IMR-90 (cell line): ENCODE measurements at regions not wholly inside any gene's neighbourhood (a gene's known extent, or its start where the extent isn't known, plus 50 kb on each side); places are given as distances from the start of the nearest gene placed in this dataset.

ENCODE experiments used
- ATAC-seq: fragments of 200-7000 bp; cut with Tn5 transposase; 2 replicates; pipeline ENCODE4 v1.9.1; 2020; ENCODE audit warnings: low read depth, mild to moderate bottlenecking, moderate library complexity
- BruUV-seq: library from RNA; stranded (reverse); fragments of 400-500 nt; replicated peaks from 2 replicates; lab custom pipeline; 2021; lab: Mats Ljungman, UMichigan
- CTCF ChIA-PET: fragments of 300-600 bp; formaldehyde crosslinking; extraction: SDS; loops from one replicate; lab custom pipeline; 2021; ENCODE audit warnings: antibody characterized with exemption; lab: Yijun Ruan, JAX
- POLR2A ChIA-PET: fragments of 300-600 bp; sonication (Branson Sonifier 250); formaldehyde crosslinking; loops from one replicate; lab custom pipeline; 2022; ENCODE audit warnings: antibody characterized with exemption; ENCODE audit not compliant: unreplicated experiment; lab: Charles Lee
- DNase-seq: peaks from one replicate; pipeline ENCODE4 v3.0.0; 2013
- H2AFZ ChIP-seq: replicated peaks from 2 replicates; pipeline ENCODE3; 2013; ENCODE audit warnings: low read length, mild to moderate bottlenecking; ENCODE audit not compliant: poor library complexity
- H2AK5ac ChIP-seq: 2 replicates; pipeline ENCODE4 v1.6.1; 2013; ENCODE audit warnings: low read depth, low read length, inconsistent platforms
- H2AK9ac ChIP-seq: replicated peaks from 2 replicates; pipeline ENCODE3; 2013; ENCODE audit warnings: mild to moderate bottlenecking, low read depth, low read length, moderate library complexity; ENCODE audit not compliant: poor library complexity
- H2BK120ac ChIP-seq: 2 replicates; pipeline ENCODE4 v1.6.1; 2013; ENCODE audit warnings: low read depth, low read length, inconsistent platforms
- H2BK15ac ChIP-seq: 3 replicates; pipeline ENCODE4 v1.6.1; 2013; ENCODE audit warnings: low read depth, low read length, inconsistent platforms
- H2BK20ac ChIP-seq: 2 replicates; pipeline ENCODE4 v1.6.1; 2013; ENCODE audit warnings: low read depth, mild to moderate bottlenecking, inconsistent platforms, low read length, moderate library complexity
- H2BK5ac ChIP-seq: 2 replicates; pipeline ENCODE4 v1.6.1; 2013; ENCODE audit warnings: mild to moderate bottlenecking, low read depth, low read length, inconsistent platforms; ENCODE audit not compliant: poor library complexity, severe bottlenecking
- H3K14ac ChIP-seq: replicated peaks from 2 replicates; pipeline ENCODE4 v1.6.1; 2013; ENCODE audit warnings: low read depth, low read length, inconsistent platforms
- H3K18ac ChIP-seq: 2 replicates; pipeline ENCODE4 v1.6.1; 2013; ENCODE audit warnings: low read depth, low read length, control low read depth
- H3K23ac ChIP-seq: 2 replicates; pipeline ENCODE4 v1.6.1; 2013; ENCODE audit warnings: low read depth, low read length, inconsistent platforms
- H3K27ac ChIP-seq: 2 replicates; pipeline ENCODE4 v1.5.1; 2013; ENCODE audit warnings: mild to moderate bottlenecking, control low read depth, low read length; ENCODE audit not compliant: insufficient read depth
- H3K27me3 ChIP-seq: 2 replicates; pipeline ENCODE4 v1.6.1; 2013; ENCODE audit warnings: low read length; ENCODE audit not compliant: control insufficient read depth, insufficient read depth
- H3K36me3 ChIP-seq: 2 replicates; pipeline ENCODE4 v1.6.1; 2013; ENCODE audit warnings: low read length, mixed read lengths; ENCODE audit not compliant: control insufficient read depth, insufficient read depth
- H3K4ac ChIP-seq: 2 replicates; pipeline ENCODE4 v1.6.1; 2013; ENCODE audit warnings: low read depth, low read length, inconsistent platforms
- H3K4me1 ChIP-seq: 2 replicates; pipeline ENCODE4 v1.6.1; 2013; ENCODE audit warnings: low read length, mixed read lengths; ENCODE audit not compliant: control insufficient read depth, insufficient read depth
- H3K4me2 ChIP-seq: 2 replicates; pipeline ENCODE4 v1.6.1; 2013; ENCODE audit warnings: low read depth, mild to moderate bottlenecking, control low read depth, low read length, moderate library complexity
- H3K4me3 ChIP-seq: 2 replicates; pipeline ENCODE4 v1.5.1; 2013; ENCODE audit warnings: low read depth, mild to moderate bottlenecking, control low read depth, low read length, moderate library complexity; ENCODE audit not compliant: insufficient read depth
- H3K56ac ChIP-seq: 2 replicates; pipeline ENCODE4 v1.6.1; 2013; ENCODE audit warnings: low read length, inconsistent platforms; ENCODE audit not compliant: insufficient read depth; ENCODE audit errors: extremely low read depth
- H3K79me1 ChIP-seq, 2 experiments: 2 replicates each; pipeline ENCODE4 v1.6.1; 2013; ENCODE audit warnings: low read length in 2 of 2, inconsistent platforms in 1 of 2, low read depth in 1 of 2
- H3K9ac ChIP-seq: 2 replicates; pipeline ENCODE4 v1.6.1; 2013; ENCODE audit warnings: low read depth, low read length, control low read depth
- H3K9me1 ChIP-seq: 2 replicates; pipeline ENCODE4 v1.6.1; 2013; ENCODE audit warnings: low read length, inconsistent platforms; ENCODE audit not compliant: insufficient read depth
- H3K9me3 ChIP-seq: 2 replicates; pipeline ENCODE4 v1.6.1; 2013; ENCODE audit warnings: low read length; ENCODE audit not compliant: control insufficient read depth, insufficient read depth
- H4K20me1 ChIP-seq: 2 replicates; pipeline ENCODE4 v1.6.1; 2013; ENCODE audit warnings: low read length, inconsistent platforms; ENCODE audit not compliant: insufficient read depth
- H4K5ac ChIP-seq: 2 replicates; pipeline ENCODE4 v1.6.1; 2013; ENCODE audit warnings: mild to moderate bottlenecking, low read depth, low read length, control low read depth
- H4K8ac ChIP-seq, 2 experiments: 2 replicates each; pipeline ENCODE4 v1.6.1; 2013; ENCODE audit warnings: low read depth in 2 of 2, low read length in 2 of 2, control low read depth in 1 of 2, inconsistent platforms in 1 of 2
- H4K91ac ChIP-seq: 2 replicates; pipeline ENCODE4 v1.6.1; 2013; ENCODE audit warnings: low read depth, low read length, inconsistent platforms; ENCODE audit not compliant: insufficient read depth
- BHLHE40 ChIP-seq: fragments of 150-350 bp; IDR thresholded peaks from 2 replicates; pipeline ENCODE4 v1.6.1; 2016; ENCODE audit warnings: mild to moderate bottlenecking, low read depth, low read length
- CEBPB ChIP-seq: IDR thresholded peaks from 2 replicates; pipeline ENCODE4 v1.6.1; 2012; ENCODE audit warnings: low read depth, low read length, improper control_type of control experiment
- CHD1 ChIP-seq: IDR thresholded peaks from 2 replicates; pipeline ENCODE4 v1.6.1; 2012; ENCODE audit warnings: low read depth, low read length, improper control_type of control experiment
- FOS ChIP-seq: fragments of 150-350 bp; IDR thresholded peaks from 2 replicates; pipeline ENCODE4 v1.6.1; 2016; ENCODE audit warnings: low read depth, low read length
- MAFK ChIP-seq: IDR thresholded peaks from 2 replicates; pipeline ENCODE4 v1.6.1; 2012; ENCODE audit warnings: low read depth, low read length, improper control_type of control experiment
- MAZ ChIP-seq: IDR thresholded peaks from 2 replicates; pipeline ENCODE4 v1.6.1; 2012; ENCODE audit warnings: low read depth, mild to moderate bottlenecking, low read length, improper control_type of control experiment, moderate library complexity, borderline replicate concordance
- MXI1 ChIP-seq: IDR thresholded peaks from 2 replicates; pipeline ENCODE4 v1.6.1; 2012; ENCODE audit warnings: low read depth, mild to moderate bottlenecking, low read length, moderate library complexity, borderline replicate concordance
- NFE2L2 ChIP-seq: fragments of 150-350 bp; IDR thresholded peaks from 2 replicates; pipeline ENCODE4 v1.6.1; 2016; ENCODE audit warnings: low read depth, mild to moderate bottlenecking, low read length
- POLR2A ChIP-seq: IDR thresholded peaks from 2 replicates; pipeline ENCODE4 v1.6.1; 2012; ENCODE audit warnings: mild to moderate bottlenecking, low read depth, low read length
- RAD21 ChIP-seq: IDR thresholded peaks from 2 replicates; pipeline ENCODE4 v1.6.1; 2012; ENCODE audit warnings: low read length, improper control_type of control experiment
- RCOR1 ChIP-seq: IDR thresholded peaks from 2 replicates; pipeline ENCODE4 v1.6.1; 2012; ENCODE audit warnings: mild to moderate bottlenecking, low read length, improper control_type of control experiment; ENCODE audit not compliant: insufficient replicate concordance
- RFX5 ChIP-seq: IDR thresholded peaks from 2 replicates; pipeline ENCODE4 v1.8.0; 2012; ENCODE audit warnings: low read depth, mild to moderate bottlenecking, low read length, moderate library complexity
- SMC3 ChIP-seq: fragments of 150-350 bp; IDR thresholded peaks from 2 replicates; pipeline ENCODE4 v1.6.1; 2016; ENCODE audit warnings: low read depth, mild to moderate bottlenecking, antibody characterized with exemption, low read length, moderate library complexity
- WGBS, 2 experiments: methylation state at CpG; one replicate each; pipeline versions ENCODE4 v1.1.5 to v1.1.7; 2013; ENCODE audit warnings: missing lambda C conversion rate in 2 of 2; ENCODE audit not compliant: insufficient read length in 1 of 2; ENCODE audit errors: extremely low coverage in 2 of 2; 5-methylcytosine and 5-hydroxymethylcytosine counted together
- dilution Hi-C: fragments of 300-500 bp; cut with HindIII; formaldehyde crosslinking; loops from one replicate; pipeline ENCODE4 v1.14.3; 2018; ENCODE audit warnings: low sequenced_read_pairs; ENCODE audit not compliant: unreplicated experiment
- in situ Hi-C: fragments of 300-500 bp; cut with MboI; formaldehyde crosslinking; loops from 3 replicates; pipeline ENCODE4 v1.14.3; 2019; ENCODE audit warnings: low sequenced_read_pairs, inconsistent platforms, mixed read lengths
- intact Hi-C: fragments of 100-400 bp; cut with micrococcal nuclease; formaldehyde crosslinking; loops from 2 replicates; pipeline ENCODE4 v1.10.0; 2022
- TF ChIP-seq, protein P1 (sequence below): fragments of 150-350 bp; IDR thresholded peaks from 2 replicates; pipeline ENCODE4 v1.6.1; 2017; ENCODE audit warnings: mild to moderate bottlenecking, antibody characterized with exemption, low read length, low read depth
- TF ChIP-seq, protein P2 (sequence below): conservative IDR thresholded peaks from 2 replicates; pipeline ENCODE4 v1.5.1; 2012; ENCODE audit warnings: mild to moderate bottlenecking, low read depth, low read length, improper control_type of control experiment
- TF ChIP-seq, protein P3 (sequence below): fragments of 150-350 bp; IDR thresholded peaks from 2 replicates; pipeline ENCODE4 v1.6.1; 2016; ENCODE audit warnings: low read depth, mild to moderate bottlenecking, low read length, moderate library complexity, borderline replicate concordance

DNA sequence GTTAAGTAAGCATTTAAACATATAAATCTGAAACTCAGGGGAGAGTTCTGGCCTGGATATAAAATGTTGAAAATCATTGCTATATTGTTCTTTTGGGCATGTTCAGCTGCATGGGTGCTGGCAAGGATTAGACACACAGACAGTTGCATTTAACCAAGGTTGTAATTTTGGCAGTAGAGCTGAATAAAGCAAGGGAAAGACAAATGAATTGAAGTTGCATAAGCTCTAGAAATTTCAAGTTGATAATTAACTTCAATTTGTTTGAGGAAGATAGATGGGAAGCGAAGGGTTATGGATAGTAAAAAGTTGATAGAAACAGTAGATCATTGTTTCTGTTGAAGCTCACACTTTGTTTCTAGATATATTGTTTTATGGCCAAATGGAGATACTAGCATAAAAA, 97.2 kb upstream of the KCNJ18 start:
- H3K56ac ChIP-seq: no peak overlapping the region
- dilution Hi-C loops: no loop called here
- ChIA-PET CTCF (no interaction called here), POLR2A (no interaction called here)
- H3K27me3 ChIP-seq: no peaks in the 10 kb centered on the region
- no peak overlapping the region for H3K14ac ChIP-seq
- no peak overlapping the region for H2BK120ac ChIP-seq
- no peak overlapping the region for H2AK5ac ChIP-seq
- ATAC-seq: no peak
- H4K5ac ChIP-seq: no peak overlapping the region
- no peak overlapping the region for H3K18ac ChIP-seq
- no peaks in the 10 kb centered on the region for H4K20me1 ChIP-seq
- no peak overlapping the region for H3K27ac ChIP-seq
- H3K4ac ChIP-seq: no peak overlapping the region
- H3K4me3 ChIP-seq: no peak overlapping the region
- H2AFZ ChIP-seq: no peak overlapping the region
- H2BK20ac ChIP-seq: no peak overlapping the region
- no peak overlapping the region for H3K23ac ChIP-seq
- 100% methylated on average over 1 of the region's 1 CpG; no CpG with 5 or more reads in 1 of the 2 experiments for WGBS, 2 experiments
- H2AK9ac ChIP-seq: no peak overlapping the region
- H2BK15ac ChIP-seq: no peak overlapping the region
- H3K4me1 ChIP-seq: no peaks in the 10 kb centered on the region
- H4K8ac ChIP-seq: no peak overlapping the region
- no peak overlapping the region for H3K9ac ChIP-seq
- no peak overlapping the region for H4K91ac ChIP-seq
- BruUV-seq: no TSS peak
- no peaks in the 10 kb centered on the region for H3K79me1 ChIP-seq
- H2BK5ac ChIP-seq: no peak overlapping the region
- TF ChIP-seq RCOR1 (no peak), MXI1 (no peak), MAZ (no peak), FOS (no peak), RFX5 (no peak), RAD21 (no peak), NFE2L2 (no peak), SMC3 (no peak), CEBPB (no peak), POLR2A (no peak), BHLHE40 (no peak), CHD1 (no peak), MAFK (no peak)
- TF ChIP-seq, protein P1, sequence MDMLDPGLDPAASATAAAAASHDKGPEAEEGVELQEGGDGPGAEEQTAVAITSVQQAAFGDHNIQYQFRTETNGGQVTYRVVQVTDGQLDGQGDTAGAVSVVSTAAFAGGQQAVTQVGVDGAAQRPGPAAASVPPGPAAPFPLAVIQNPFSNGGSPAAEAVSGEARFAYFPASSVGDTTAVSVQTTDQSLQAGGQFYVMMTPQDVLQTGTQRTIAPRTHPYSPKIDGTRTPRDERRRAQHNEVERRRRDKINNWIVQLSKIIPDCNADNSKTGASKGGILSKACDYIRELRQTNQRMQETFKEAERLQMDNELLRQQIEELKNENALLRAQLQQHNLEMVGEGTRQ: no peak
- TF ChIP-seq, protein P2, sequence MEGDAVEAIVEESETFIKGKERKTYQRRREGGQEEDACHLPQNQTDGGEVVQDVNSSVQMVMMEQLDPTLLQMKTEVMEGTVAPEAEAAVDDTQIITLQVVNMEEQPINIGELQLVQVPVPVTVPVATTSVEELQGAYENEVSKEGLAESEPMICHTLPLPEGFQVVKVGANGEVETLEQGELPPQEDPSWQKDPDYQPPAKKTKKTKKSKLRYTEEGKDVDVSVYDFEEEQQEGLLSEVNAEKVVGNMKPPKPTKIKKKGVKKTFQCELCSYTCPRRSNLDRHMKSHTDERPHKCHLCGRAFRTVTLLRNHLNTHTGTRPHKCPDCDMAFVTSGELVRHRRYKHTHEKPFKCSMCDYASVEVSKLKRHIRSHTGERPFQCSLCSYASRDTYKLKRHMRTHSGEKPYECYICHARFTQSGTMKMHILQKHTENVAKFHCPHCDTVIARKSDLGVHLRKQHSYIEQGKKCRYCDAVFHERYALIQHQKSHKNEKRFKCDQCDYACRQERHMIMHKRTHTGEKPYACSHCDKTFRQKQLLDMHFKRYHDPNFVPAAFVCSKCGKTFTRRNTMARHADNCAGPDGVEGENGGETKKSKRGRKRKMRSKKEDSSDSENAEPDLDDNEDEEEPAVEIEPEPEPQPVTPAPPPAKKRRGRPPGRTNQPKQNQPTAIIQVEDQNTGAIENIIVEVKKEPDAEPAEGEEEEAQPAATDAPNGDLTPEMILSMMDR: no peak
- TF ChIP-seq, protein P3, sequence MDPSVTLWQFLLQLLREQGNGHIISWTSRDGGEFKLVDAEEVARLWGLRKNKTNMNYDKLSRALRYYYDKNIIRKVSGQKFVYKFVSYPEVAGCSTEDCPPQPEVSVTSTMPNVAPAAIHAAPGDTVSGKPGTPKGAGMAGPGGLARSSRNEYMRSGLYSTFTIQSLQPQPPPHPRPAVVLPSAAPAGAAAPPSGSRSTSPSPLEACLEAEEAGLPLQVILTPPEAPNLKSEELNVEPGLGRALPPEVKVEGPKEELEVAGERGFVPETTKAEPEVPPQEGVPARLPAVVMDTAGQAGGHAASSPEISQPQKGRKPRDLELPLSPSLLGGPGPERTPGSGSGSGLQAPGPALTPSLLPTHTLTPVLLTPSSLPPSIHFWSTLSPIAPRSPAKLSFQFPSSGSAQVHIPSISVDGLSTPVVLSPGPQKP: no peak
- no peak for DNase-seq
- H3K4me2 ChIP-seq: no peak overlapping the region
- no peaks in the 10 kb centered on the region; the same call in 1 of the 2 replicates for H3K9me3 ChIP-seq
- H3K36me3 ChIP-seq: no peaks in the 10 kb centered on the region
- in situ Hi-C loops: no loop called here
- no peaks in the 10 kb centered on the region for H3K9me1 ChIP-seq
- intact Hi-C loops: no loop called here
